GM21576 (cell line): ENCODE measurements at regions not wholly inside any gene's neighbourhood (a gene's known extent, or its start where the extent isn't known, plus 50 kb on each side); places are given as distances from the start of the nearest gene placed in this dataset.
"Not testable (repeated sequence)": the region's sequence is repeated elsewhere in the genome, so short reads cannot be mapped to it uniquely, and the experiment has no call there.

Experiments
- ATAC-seq: cut with Tn5 transposase; IDR thresholded peaks from one replicate; pipeline ENCODE4 v1.9.1; 2021; ENCODE audit warnings: mild to moderate bottlenecking, moderate library complexity; ENCODE audit not compliant: unreplicated experiment

GRCh38 chr13:31385540-31385939 lies 185.8 kb downstream of the B3GLCT start:
- ATAC-seq = no peak

GRCh38 chr13:31394506-31394905 lies 194.7 kb downstream of the B3GLCT start:
- ATAC-seq = no peak

- no peak for ATAC-seq
These were observed 195.3 kb downstream of the B3GLCT start for GRCh38 chr13:31395090-31395489.

- ATAC-seq = no peak
These were observed 199.9 kb downstream of the B3GLCT start for GRCh38 chr13:31399690-31400089.

GRCh38 chr13:31403711-31404110 lies 203.9 kb downstream of the B3GLCT start:
- not testable (repeated sequence) for ATAC-seq

- ATAC-seq = no peak
These were observed 209.2 kb downstream of the B3GLCT start for GRCh38 chr13:31408927-31409326.

GRCh38 chr13:31409678-31410356 lies 210.0 kb downstream of the B3GLCT start:
- ATAC-seq = no peak

- ATAC-seq = no peak
These were observed 213.7 kb downstream of the B3GLCT start for GRCh38 chr13:31413516-31413915.

GRCh38 chr13:31416066-31416465 lies 216.3 kb downstream of the B3GLCT start:
- ATAC-seq = no peak

GRCh38 chr13:31418186-31418585 lies 218.4 kb downstream of the B3GLCT start:
- no peak for ATAC-seq

- ATAC-seq = no peak
These were observed 222.0 kb downstream of the B3GLCT start for GRCh38 chr13:31421756-31422155.

- peak; percentile 97 for ATAC-seq
These were observed 224.5 kb downstream of the B3GLCT start for GRCh38 chr13:31424130-31424729.

- no peak for ATAC-seq
These were observed 226.6 kb downstream of the B3GLCT start for GRCh38 chr13:31426395-31426794.

- ATAC-seq = no peak
These were observed 227.7 kb downstream of the B3GLCT start for GRCh38 chr13:31427151-31428100.

GRCh38 chr13:31431722-31432137 lies 232.0 kb downstream of the B3GLCT start:
- ATAC-seq = peak; percentile 56

GRCh38 chr13:31433207-31433606 lies 233.4 kb downstream of the B3GLCT start:
- ATAC-seq = no peak

GRCh38 chr13:31433746-31434145 lies 234.0 kb downstream of the B3GLCT start:
- no peak for ATAC-seq

GRCh38 chr13:31434613-31435012 lies 234.8 kb downstream of the B3GLCT start:
- no peak for ATAC-seq

- ATAC-seq = no peak
These were observed 235.8 kb downstream of the B3GLCT start for GRCh38 chr13:31435536-31435935.

- no peak for ATAC-seq
These were observed 236.7 kb downstream of the B3GLCT start for GRCh38 chr13:31436478-31436877.

- no peak for ATAC-seq
These were observed 238.2 kb downstream of the B3GLCT start for GRCh38 chr13:31437975-31438374.

GRCh38 chr13:31440132-31440531 lies 240.4 kb downstream of the B3GLCT start:
- no peak for ATAC-seq
